HepG2 (cell line): ENCODE measurements at regions not wholly inside any gene's neighbourhood (a gene's known extent, or its start where the extent isn't known, plus 50 kb on each side); places are given as distances from the start of the nearest gene placed in this dataset.

Source experiments
- ATAC-seq: fragments of 200-7000 bp; cut with Tn5 transposase; 3 replicates; pipeline ENCODE4 v1.9.1; 2020; ENCODE audit warnings: mild to moderate bottlenecking, moderate library complexity
- BruUV-seq: library from RNA; stranded (reverse); fragments of 400-500 nt; replicated peaks from 2 replicates; lab custom pipeline; 2021; lab: Mats Ljungman, UMichigan
- CTCF ChIA-PET: fragments of 300-600 bp; formaldehyde crosslinking; extraction: SDS; loops from one replicate; lab custom pipeline; 2021; ENCODE audit warnings: low total read pairs, inconsistent platforms, low intra/inter-chr PET ratio; lab: Yijun Ruan, JAX
- POLR2A ChIA-PET: fragments of 350-600 bp; sonication (Branson Sonifier 250); formaldehyde crosslinking; loops from one replicate; lab custom pipeline; 2020; ENCODE audit warnings: antibody characterized with exemption, inconsistent platforms; lab: Yijun Ruan, JAX
- DNase-seq: peaks from one replicate; pipeline ENCODE4 v3.0.0-alpha.2; 2015; ENCODE audit warnings: low spot score
- FAIRE-seq: peaks from 3 replicates; lab custom pipeline; 2011; peaks lifted over from hg19 to GRCh38; lab: Jason Lieb, UNC
- H2AFZ ChIP-seq: one replicate; pipeline ENCODE4 v1.6.1; 2011; ENCODE audit warnings: low read length, inconsistent platforms
- H3K27ac ChIP-seq: fragments of 300-600 bp; 3 replicates; pipeline ENCODE4 v1.8.0; 2011; ENCODE audit warnings: mixed run types, mild to moderate bottlenecking, mixed read lengths, low read length, inconsistent platforms; ENCODE audit not compliant: insufficient read depth; ENCODE audit errors: extremely low read length
- H3K27me3 ChIP-seq, 2 experiments: fragments of 200-600 bp in 1 of 2; 2 replicates in 1 of 2; 3 replicates in 1 of 2; pipeline versions ENCODE4 v1.6.0 to v1.8.0; 2011; ENCODE audit warnings: low read length in 2 of 2, mild to moderate bottlenecking in 2 of 2, moderate library complexity in 2 of 2, inconsistent platforms in 1 of 2; ENCODE audit not compliant: insufficient read depth in 2 of 2, control insufficient read depth in 1 of 2
- H3K36me3 ChIP-seq, 2 experiments: fragments of 200-600 bp in 1 of 2; replicated peaks in 1 of 2; 2 replicates in 1 of 2; 3 replicates in 1 of 2; pipeline versions ENCODE4 v1.5.1 to v1.8.0; 2011; ENCODE audit warnings: low read length in 2 of 2, inconsistent platforms in 1 of 2; ENCODE audit not compliant: insufficient read depth in 2 of 2, control insufficient read depth in 1 of 2
- H3K4me1 ChIP-seq: 2 replicates; pipeline ENCODE4 v1.5.1; 2012; ENCODE audit warnings: low read length, inconsistent platforms; ENCODE audit not compliant: insufficient read depth
- H3K4me2 ChIP-seq: 2 replicates; pipeline ENCODE4 v1.6.0; 2011; ENCODE audit warnings: low read depth, low read length, inconsistent platforms
- H3K4me3 ChIP-seq, 3 experiments: fragments of 200-600 bp in 1 of 3; sonication (generic), shearing (Covaris generic) in 1 of 3; replicated peaks in 1 of 3; 2 replicates each; pipeline ENCODE4 v1.5.1; 2011 to 2016; ENCODE audit warnings: low read length in 3 of 3, inconsistent platforms in 2 of 3, low read depth in 2 of 3, mild to moderate bottlenecking in 2 of 3, control low read depth in 1 of 3, mixed read lengths in 1 of 3; ENCODE audit not compliant: insufficient read depth in 1 of 3
- H3K79me2 ChIP-seq: one replicate; pipeline ENCODE4 v1.6.1; 2011; ENCODE audit warnings: low read length, inconsistent platforms; ENCODE audit not compliant: insufficient read depth
- H3K9ac ChIP-seq: 2 replicates; pipeline ENCODE4 v1.6.0; 2011; ENCODE audit warnings: mild to moderate bottlenecking, low read depth, low read length, inconsistent platforms; ENCODE audit not compliant: insufficient read depth
- H3K9me3 ChIP-seq: 2 replicates; pipeline ENCODE4 v1.5.1; 2012; ENCODE audit warnings: mild to moderate bottlenecking, low read length
- H4K20me1 ChIP-seq: 2 replicates; pipeline ENCODE4 v1.6.0; 2011; ENCODE audit warnings: inconsistent platforms, mild to moderate bottlenecking, low read length, moderate library complexity; ENCODE audit not compliant: insufficient read depth
- ELK4 ChIP-seq: sonication (generic); formaldehyde crosslinking; IDR thresholded peaks from 2 replicates; pipeline ENCODE4 v1.9.0; 2021; ENCODE audit warnings: missing genetic modification reagents, borderline replicate concordance
- HOXA5 ChIP-seq: sonication (generic); formaldehyde crosslinking; IDR thresholded peaks from 2 replicates; pipeline ENCODE4 v1.4.0; 2020; ENCODE audit warnings: missing genetic modification reagents
- KDM3A ChIP-seq: IDR thresholded peaks from 2 replicates; pipeline ENCODE4 v1.6.1; 2018; ENCODE audit warnings: low read depth, missing compliant biosample characterization
- REPIN1 ChIP-seq: sonication (generic); formaldehyde crosslinking; IDR thresholded peaks from 2 replicates; pipeline ENCODE4 v1.8.0; 2022; ENCODE audit warnings: missing genetic modification reagents, low read depth, mild to moderate bottlenecking, borderline replicate concordance
- TBP ChIP-seq: sonication (generic); formaldehyde crosslinking; IDR thresholded peaks from 2 replicates; pipeline ENCODE4 v1.5.0; 2020; ENCODE audit warnings: missing genetic modification reagents
- TGIF2 ChIP-seq: IDR thresholded peaks from 2 replicates; pipeline ENCODE4 v1.6.1; 2016; ENCODE audit warnings: control low read depth, missing compliant biosample characterization
- YEATS2 ChIP-seq: sonication (generic); formaldehyde crosslinking; IDR thresholded peaks from 2 replicates; pipeline ENCODE4 v1.4.0; 2020; ENCODE audit warnings: missing genetic modification reagents, borderline replicate concordance
- ZMYM2 ChIP-seq: sonication (generic); formaldehyde crosslinking; IDR thresholded peaks from 2 replicates; pipeline ENCODE4 v1.8.0; 2022; ENCODE audit warnings: mild to moderate bottlenecking, missing genetic modification reagents
- ZNF430 ChIP-seq: sonication (generic); formaldehyde crosslinking; IDR thresholded peaks from 2 replicates; pipeline ENCODE4 v1.9.0; 2021; ENCODE audit warnings: mild to moderate bottlenecking, missing genetic modification reagents
- ZNF597 ChIP-seq: sonication (generic); formaldehyde crosslinking; IDR thresholded peaks from 2 replicates; pipeline ENCODE4 v1.5.0; 2020; ENCODE audit warnings: missing genetic modification reagents
- ZNF709 ChIP-seq: sonication (generic); formaldehyde crosslinking; IDR thresholded peaks from 2 replicates; pipeline ENCODE4 v1.5.0; 2020; ENCODE audit warnings: mild to moderate bottlenecking, missing genetic modification reagents
- ZNF747 ChIP-seq: sonication (generic); formaldehyde crosslinking; IDR thresholded peaks from 2 replicates; pipeline ENCODE4 v1.8.1; 2023; ENCODE audit warnings: missing genetic modification reagents, mild to moderate bottlenecking, borderline replicate concordance
- WGBS: methylation state at CpG from one replicate; pipeline ENCODE4 v1.1.6; 2017; ENCODE audit warnings: low lambda C conversion rate; 5-methylcytosine and 5-hydroxymethylcytosine counted together
- in situ Hi-C: cut with HindIII; loops from 2 replicates; pipeline ENCODE4 v1.10.0; 2017; ENCODE audit warnings: low pct_unique_long_range_greater_than_20kb; ENCODE audit not compliant: extremely low pct_ligation_motif_present
- intact Hi-C: fragments of 100-400 bp; cut with micrococcal nuclease; formaldehyde crosslinking; loops from one replicate; pipeline ENCODE4 v1.10.0; 2022; ENCODE audit not compliant: unreplicated experiment

GRCh38 chr10:43778571-43778970 lies 129.9 kb upstream of the ZNF32 start:
- no peaks in the 10 kb centered on the region for H3K9me3 ChIP-seq
- H3K36me3 ChIP-seq: no peaks in the 10 kb centered on the region
- H3K4me3 ChIP-seq: no peak overlapping the region
- WGBS: 31% methylated on average over 4 of the region's 4 CpGs
- H3K79me2 ChIP-seq: no peaks in the 10 kb centered on the region
- no peak for DNase-seq
- no peaks in the 10 kb centered on the region; the same call in 1 of the 2 replicates for H4K20me1 ChIP-seq
- no TSS peak for BruUV-seq
- H3K4me1 ChIP-seq: peaks cover 11% of the 10 kb centered on the region; the same call in 1 of the 2 replicates
- H2AFZ ChIP-seq: no peak overlapping the region
- ChIA-PET POLR2A (no interaction called here), CTCF (no interaction called here)
- H3K9ac ChIP-seq: no peak overlapping the region
- no peak for ATAC-seq
- no peak overlapping the region for H3K4me2 ChIP-seq
- FAIRE-seq: no peak
- in situ Hi-C loops: no loop called here
- TF ChIP-seq TBP: no peak
- TF ChIP-seq ZNF709 (CRISPR knock-in tag): no peak
- TF ChIP-seq ELK4: no peak
- TF ChIP-seq ZNF430: no peak
- no peak for TF ChIP-seq ZMYM2
- no peak for TF ChIP-seq KDM3A
- no peak for TF ChIP-seq TGIF2 (CRISPR knock-in tag)
- no peak for TF ChIP-seq ZNF597 (CRISPR knock-in tag)
- TF ChIP-seq REPIN1 (CRISPR knock-in tag): no peak
- no peak for TF ChIP-seq YEATS2 (CRISPR knock-in tag)
- TF ChIP-seq ZNF747: no peak
- no peak for TF ChIP-seq HOXA5 (CRISPR knock-in tag)
- TF ChIP-seq, all 625 proteins: peak for 0
- intact Hi-C loops: no loop called here
- H3K27me3 ChIP-seq: peaks cover 0 to 5% of the 10 kb centered on the region in 2 experiments; a peak in 1 of 5 replicates
- H3K27ac ChIP-seq: no peak overlapping the region
